OCI-LY1 (cell line): ENCODE measurements at regions not wholly inside any gene's neighbourhood (a gene's known extent, or its start where the extent isn't known, plus 50 kb on each side); places are given as distances from the start of the nearest gene placed in this dataset.

Experiments
- H2AFZ ChIP-seq: fragments of 200-600 bp; sonication (generic), shearing (Covaris generic); 2 replicates; pipeline ENCODE4 v1.6.0; 2014; ENCODE audit warnings: antibody characterized with exemption, mild to moderate bottlenecking, low read length
- H3F3A ChIP-seq: fragments of 200-600 bp; sonication (generic), shearing (Covaris generic); 2 replicates; pipeline ENCODE4 v1.6.0; 2014; ENCODE audit warnings: mild to moderate bottlenecking, antibody characterized with exemption, low read length, moderate library complexity; ENCODE audit not compliant: insufficient read depth
- H3K27ac ChIP-seq: fragments of 200-600 bp; sonication (generic); 2 replicates; pipeline ENCODE4 v1.5.1; 2014; ENCODE audit warnings: low read length, mixed run types, mild to moderate bottlenecking, low read depth; ENCODE audit not compliant: poor library complexity, severe bottlenecking
- H3K27me3 ChIP-seq: fragments of 200-600 bp; sonication (generic); 2 replicates; pipeline ENCODE4 v1.6.0; 2014; ENCODE audit warnings: antibody characterized with exemption, mild to moderate bottlenecking, low read length, moderate library complexity; ENCODE audit not compliant: insufficient read depth
- H3K36me3 ChIP-seq: fragments of 200-600 bp; sonication (generic); 2 replicates; pipeline ENCODE4 v1.6.1; 2014; ENCODE audit warnings: mild to moderate bottlenecking, antibody characterized with exemption, low read length, moderate library complexity, mixed read lengths; ENCODE audit not compliant: insufficient read depth
- H3K4me1 ChIP-seq: fragments of 200-600 bp; sonication (generic); 2 replicates; pipeline ENCODE4 v1.5.1; 2014; ENCODE audit warnings: mild to moderate bottlenecking, low read length, moderate library complexity; ENCODE audit not compliant: insufficient read depth, severe bottlenecking
- H3K4me2 ChIP-seq: fragments of 200-600 bp; sonication (generic), shearing (Covaris generic); 2 replicates; pipeline ENCODE4 v1.6.1; 2014; ENCODE audit warnings: low read length
- H3K4me3 ChIP-seq: fragments of 200-600 bp; sonication (generic); 2 replicates; pipeline ENCODE4 v1.5.1; 2014; ENCODE audit warnings: low read length, low read depth, mild to moderate bottlenecking, mixed read lengths; ENCODE audit not compliant: poor library complexity, severe bottlenecking
- H3K79me2 ChIP-seq: fragments of 200-600 bp; shearing (Covaris generic); 2 replicates; pipeline ENCODE4 v1.6.1; 2016; ENCODE audit warnings: mixed run types, low read length, mixed read lengths; ENCODE audit not compliant: insufficient read depth
- H3K9ac ChIP-seq: fragments of 200-600 bp; sonication (generic), shearing (Covaris generic); 2 replicates; pipeline ENCODE4 v1.6.1; 2014; ENCODE audit warnings: mild to moderate bottlenecking, low read length, mixed read lengths
- H3K9me2 ChIP-seq: fragments of 200-600 bp; sonication (generic), shearing (Covaris generic); 2 replicates; pipeline ENCODE4 v1.6.1; 2014; ENCODE audit warnings: low read depth, mild to moderate bottlenecking, low read length, mixed read lengths
- H3K9me3 ChIP-seq: fragments of 200-600 bp; shearing (Covaris generic); 2 replicates; pipeline ENCODE4 v1.6.1; 2014; ENCODE audit warnings: low read length, mixed read lengths
- H4K20me1 ChIP-seq: fragments of 200-600 bp; sonication (generic), shearing (Covaris generic); 2 replicates; pipeline ENCODE4 v1.6.0; 2016; ENCODE audit warnings: mild to moderate bottlenecking, low read length; ENCODE audit not compliant: insufficient read depth
- CTCF ChIP-seq: fragments of 200-600 bp; sonication (generic), shearing (Covaris generic); IDR thresholded peaks from 2 replicates; pipeline ENCODE4 v1.5.1; 2017; ENCODE audit warnings: mild to moderate bottlenecking, antibody characterized with exemption, low read length, moderate library complexity, mixed read lengths
- EZH2 ChIP-seq: fragments of 200-600 bp; sonication (generic), shearing (Covaris generic); IDR thresholded peaks from 2 replicates; pipeline ENCODE4 v1.8.0; 2017; ENCODE audit warnings: borderline replicate concordance, mixed run types, mild to moderate bottlenecking, antibody characterized with exemption, low read length, moderate library complexity, mixed read lengths

DNA sequence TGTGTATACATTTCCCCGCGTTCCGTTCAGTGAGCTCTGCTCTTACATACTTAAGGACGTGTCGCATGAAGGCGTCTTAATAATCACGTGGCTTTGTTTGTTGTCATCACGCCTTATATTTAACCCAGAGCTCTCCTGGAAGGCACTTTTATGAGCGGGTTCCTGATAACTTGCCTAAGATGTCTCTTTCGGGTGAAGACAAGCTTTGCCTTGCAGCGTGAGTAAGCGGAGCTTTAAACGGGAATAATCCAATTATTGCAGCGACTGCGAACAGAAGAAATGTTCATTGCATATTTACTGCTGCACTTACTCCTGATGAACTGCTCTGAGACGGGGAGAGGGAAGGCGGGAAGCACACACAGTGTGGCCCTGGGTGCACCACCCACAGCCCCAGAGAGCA lies 1128.2 kb downstream of the BRD1 start:
- no peak overlapping the region for H2AFZ ChIP-seq
- TF ChIP-seq CTCF (no peak), EZH2 (no peak)
- H3K9me2 ChIP-seq = no peaks in the 10 kb centered on the region
- no peaks in the 10 kb centered on the region for H4K20me1 ChIP-seq
- H3F3A ChIP-seq = no peaks in the 10 kb centered on the region
- H3K9ac ChIP-seq = no peak overlapping the region
- no peaks in the 10 kb centered on the region for H3K4me1 ChIP-seq
- H3K4me2 ChIP-seq = no peak overlapping the region
- H3K27me3 ChIP-seq = no peaks in the 10 kb centered on the region
- H3K9me3 ChIP-seq = no peaks in the 10 kb centered on the region
- no peaks in the 10 kb centered on the region for H3K79me2 ChIP-seq
- no peak overlapping the region for H3K4me3 ChIP-seq
- no peaks in the 10 kb centered on the region for H3K36me3 ChIP-seq
- no peak overlapping the region for H3K27ac ChIP-seq

DNA sequence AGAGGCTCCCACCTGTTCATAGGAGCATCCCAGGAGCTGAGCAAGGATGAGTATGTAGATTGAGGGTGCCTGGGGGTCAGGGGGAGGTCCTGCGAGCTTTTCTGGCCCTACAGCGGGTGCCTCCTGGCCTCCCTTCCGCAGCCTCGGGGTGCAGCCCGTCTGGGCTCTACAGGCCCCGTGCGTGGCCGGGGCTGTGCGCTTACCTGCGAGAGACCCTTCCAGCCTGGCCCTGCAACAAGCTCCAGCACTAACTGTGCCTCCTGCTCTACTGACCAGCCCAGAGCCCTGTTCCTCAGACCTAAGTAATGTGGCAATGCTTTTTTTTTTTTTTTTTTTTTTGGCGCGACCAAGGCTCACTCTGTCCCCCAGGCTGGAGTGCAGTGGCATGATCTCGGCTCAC lies 1129.1 kb downstream of the BRD1 start:
- no peaks in the 10 kb centered on the region for H3K9me2 ChIP-seq
- H3K27ac ChIP-seq = no peak overlapping the region
- H3F3A ChIP-seq = no peaks in the 10 kb centered on the region
- no peak overlapping the region for H3K9ac ChIP-seq
- H3K79me2 ChIP-seq = no peaks in the 10 kb centered on the region
- H3K36me3 ChIP-seq = no peaks in the 10 kb centered on the region
- H4K20me1 ChIP-seq = no peaks in the 10 kb centered on the region
- no peaks in the 10 kb centered on the region for H3K27me3 ChIP-seq
- no peak overlapping the region for H2AFZ ChIP-seq
- no peak overlapping the region for H3K4me3 ChIP-seq
- H3K4me1 ChIP-seq = no peaks in the 10 kb centered on the region
- no peaks in the 10 kb centered on the region for H3K9me3 ChIP-seq
- no peak overlapping the region for H3K4me2 ChIP-seq
- TF ChIP-seq EZH2 = no peak
- TF ChIP-seq CTCF = no peak

GRCh38 chr22:48697694-48698276 lies 1129.9 kb downstream of the BRD1 start:
- Histone ChIP-seq H2AFZ (no peak overlapping the region), H3K4me2 (no peak overlapping the region), H3K79me2 (no peaks in the 10 kb centered on the region), H3K27ac (no peak overlapping the region), H3K27me3 (no peaks in the 10 kb centered on the region), H3K4me1 (no peaks in the 10 kb centered on the region), H4K20me1 (no peaks in the 10 kb centered on the region), H3K4me3 (no peak overlapping the region), H3K9ac (no peak overlapping the region), H3F3A (no peaks in the 10 kb centered on the region), H3K9me3 (no peaks in the 10 kb centered on the region), H3K9me2 (no peaks in the 10 kb centered on the region), H3K36me3 (no peaks in the 10 kb centered on the region)
- no peak for TF ChIP-seq EZH2
- no peak for TF ChIP-seq CTCF
